ENCODE measurements at regions not wholly inside any gene's neighbourhood (a gene's known extent, or its start where the extent isn't known, plus 50 kb on each side); places are given as distances from the start of the nearest gene placed in this dataset.

GRCh38 chr9:751137-752051, 90.1 kb upstream of the DMRT1 start:
- H3K9me3 ChIP-seq (ENCODE audit: control insufficient read depth, insufficient read depth, low read length) = no peaks in the 10 kb centered on the region
- peak overlapping the region; percentile 54; the same call in 1 of the 2 replicates for H3K56ac ChIP-seq (ENCODE audit: extremely low read depth, insufficient read depth, low read length)
- H2BK15ac ChIP-seq (ENCODE audit: low read depth, low read length) = peak overlapping the region; percentile 96
- H2AK9ac ChIP-seq (replicated peaks; ENCODE audit: low read depth, low read length, poor library complexity) = no peak overlapping the region
- H3K23ac ChIP-seq (ENCODE audit: low read depth, low read length) = peak overlapping the region; percentile 71
- peak overlapping the region; percentile 90 for H3K14ac ChIP-seq (replicated peaks; ENCODE audit: low read depth, low read length)
- H3K36me3 ChIP-seq (ENCODE audit: control insufficient read depth, insufficient read depth, low read length) = peaks cover 4% of the 10 kb centered on the region
- H2BK120ac ChIP-seq (ENCODE audit: low read depth, low read length) = peak overlapping the region; percentile 73
- peak overlapping the region; percentile 30 for H3K9ac ChIP-seq (ENCODE audit: low read depth, low read length)
- no peaks in the 10 kb centered on the region for H4K20me1 ChIP-seq (ENCODE audit: insufficient read depth, low read length)
- H2AK5ac ChIP-seq (ENCODE audit: low read depth, low read length) = peak overlapping the region; percentile 97
- DNase-seq = peak; percentile 15
- intact Hi-C loops (cut with micrococcal nuclease) (loop anchor here (2.0 to 5.0 kb wide), 2 partner anchors 13 to 314 kb away; no protein-coding TSS in a partner anchor), dilution Hi-C loops (cut with HindIII; ENCODE audit: low sequenced_read_pairs, unreplicated experiment) (no loop called here), in situ Hi-C loops (cut with MboI; ENCODE audit: low sequenced_read_pairs) (no loop called here)
- ATAC-seq (ENCODE audit: low read depth) = peak; percentile 40
- H3K9me1 ChIP-seq (ENCODE audit: insufficient read depth, low read length) = peaks cover 13% of the 10 kb centered on the region
- TF ChIP-seq POLR2A (IDR thresholded peaks at IDR 0.05; ENCODE audit: low read depth, low read length) (no peak), FOS (IDR thresholded peaks at IDR 0.05; ENCODE audit: low read depth, low read length) (no peak), CEBPB (IDR thresholded peaks at IDR 0.05; ENCODE audit: low read depth, low read length) (no peak), RCOR1 (IDR thresholded peaks at IDR 0.05; ENCODE audit: insufficient replicate concordance, low read length) (no peak), ELK1 (IDR thresholded peaks at IDR 0.05; ENCODE audit: borderline replicate concordance, low read depth, low read length) (no peak), BHLHE40 (IDR thresholded peaks at IDR 0.05; ENCODE audit: low read depth, low read length) (no peak), CHD1 (IDR thresholded peaks at IDR 0.05; ENCODE audit: low read depth, low read length) (no peak), RFX5 (IDR thresholded peaks at IDR 0.05; ENCODE audit: low read depth, low read length) (no peak), NFE2L2 (IDR thresholded peaks at IDR 0.05; ENCODE audit: low read depth, low read length) (no peak), USF2 (IDR thresholded peaks at IDR 0.05; ENCODE audit: low read depth, low read length) (no peak), CTCF (conservative IDR thresholded peaks at IDR 0.05; ENCODE audit: low read depth, low read length) (no peak), MAZ (IDR thresholded peaks at IDR 0.05; ENCODE audit: borderline replicate concordance, low read depth, low read length) (no peak), RAD21 (IDR thresholded peaks at IDR 0.05; ENCODE audit: low read length) (no peak)
- no peaks in the 10 kb centered on the region for H3K27me3 ChIP-seq (ENCODE audit: control insufficient read depth, insufficient read depth, low read length)
- peak overlapping the region; percentile 54 to 83 for H4K8ac ChIP-seq (ENCODE audit: low read depth in 2 of 2, low read length in 2 of 2)
- no peak overlapping the region for H3K4me3 ChIP-seq (ENCODE audit: insufficient read depth, low read depth, low read length)
- H3K27ac ChIP-seq (ENCODE audit: insufficient read depth, low read length) = peak overlapping the region; percentile 87
- no TSS peak for BruUV-seq (replicated peaks)
- peak overlapping the region; percentile 73 for H2BK5ac ChIP-seq (ENCODE audit: low read depth, low read length, poor library complexity, severe bottlenecking)
- WGBS, 2 experiments (ENCODE audit: extremely low coverage in 2 of 2, insufficient read length in 1 of 2) = 59% methylated on average over 5 of the region's 14 CpGs; no CpG with 5 or more reads in 1 of the 2 experiments
- H3K4ac ChIP-seq (ENCODE audit: low read depth, low read length) = peak overlapping the region; percentile 83
- peak overlapping the region; percentile 71 for H2AFZ ChIP-seq (replicated peaks; ENCODE audit: low read length, poor library complexity)
- peak overlapping the region; percentile 83 for H3K4me2 ChIP-seq (ENCODE audit: low read depth, low read length)
- ChIA-PET CTCF (interaction anchor here (0.6 to 1.2 kb wide), 3 partner anchors 10 to 321 kb away, joined by 3 read pairs; no protein-coding TSS in a partner anchor), POLR2A (ENCODE audit: unreplicated experiment) (interaction anchor here (0.6 kb wide), 1 partner anchor 12 kb away, joined by 5 read pairs; no protein-coding TSS in a partner anchor)
- H3K4me1 ChIP-seq (ENCODE audit: control insufficient read depth, insufficient read depth, low read length) = peaks cover 20% of the 10 kb centered on the region
- peaks cover 0 to 18% of the 10 kb centered on the region in 2 experiments; a peak in 1 of 4 replicates for H3K79me1 ChIP-seq (ENCODE audit: low read depth in 1 of 2, low read length in 2 of 2)
- peak overlapping the region; percentile 88 for H4K5ac ChIP-seq (ENCODE audit: low read depth, low read length)
- H3K18ac ChIP-seq (ENCODE audit: low read depth, low read length) = peak overlapping the region; percentile 80
- H4K91ac ChIP-seq (ENCODE audit: insufficient read depth, low read depth, low read length) = peak overlapping the region; percentile 80
- peak overlapping the region; percentile 86 for H2BK20ac ChIP-seq (ENCODE audit: low read depth, low read length)

Data from IMR-90 (cell line).